ENCODE measurements at regions not wholly inside any gene's neighbourhood (a gene's known extent, or its start where the extent isn't known, plus 50 kb on each side); places are given as distances from the start of the nearest gene placed in this dataset.
"Not testable (repeated sequence)": the region's sequence is repeated elsewhere in the genome, so short reads cannot be mapped to it uniquely, and the experiment has no call there.

DNA sequence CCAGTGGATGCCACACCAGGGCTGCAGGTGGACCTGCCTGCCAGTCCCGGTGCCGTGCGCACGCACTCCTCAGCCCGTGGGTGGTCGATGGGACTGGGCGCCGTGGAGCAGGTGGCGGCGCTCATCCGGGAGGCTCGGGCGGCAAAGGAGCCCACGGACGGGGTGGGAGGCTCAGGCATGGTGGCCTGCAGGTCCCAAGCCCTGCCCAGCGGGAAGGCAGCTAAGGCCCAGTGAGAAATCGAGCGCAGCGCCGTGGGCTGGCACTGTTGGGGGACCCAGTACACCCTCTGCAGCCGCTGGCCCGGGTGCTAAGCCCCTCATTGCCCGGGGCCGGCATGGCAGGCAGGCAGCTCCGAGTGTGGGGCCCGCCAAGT is 1171.8 kb upstream of the B3GALT2 start:
- TF ChIP-seq EZH2 (IDR thresholded peaks at IDR 0.05; ENCODE audit: borderline replicate concordance, low read depth, low read length, severe bottlenecking), result no peak
- TF ChIP-seq, protein P1, sequence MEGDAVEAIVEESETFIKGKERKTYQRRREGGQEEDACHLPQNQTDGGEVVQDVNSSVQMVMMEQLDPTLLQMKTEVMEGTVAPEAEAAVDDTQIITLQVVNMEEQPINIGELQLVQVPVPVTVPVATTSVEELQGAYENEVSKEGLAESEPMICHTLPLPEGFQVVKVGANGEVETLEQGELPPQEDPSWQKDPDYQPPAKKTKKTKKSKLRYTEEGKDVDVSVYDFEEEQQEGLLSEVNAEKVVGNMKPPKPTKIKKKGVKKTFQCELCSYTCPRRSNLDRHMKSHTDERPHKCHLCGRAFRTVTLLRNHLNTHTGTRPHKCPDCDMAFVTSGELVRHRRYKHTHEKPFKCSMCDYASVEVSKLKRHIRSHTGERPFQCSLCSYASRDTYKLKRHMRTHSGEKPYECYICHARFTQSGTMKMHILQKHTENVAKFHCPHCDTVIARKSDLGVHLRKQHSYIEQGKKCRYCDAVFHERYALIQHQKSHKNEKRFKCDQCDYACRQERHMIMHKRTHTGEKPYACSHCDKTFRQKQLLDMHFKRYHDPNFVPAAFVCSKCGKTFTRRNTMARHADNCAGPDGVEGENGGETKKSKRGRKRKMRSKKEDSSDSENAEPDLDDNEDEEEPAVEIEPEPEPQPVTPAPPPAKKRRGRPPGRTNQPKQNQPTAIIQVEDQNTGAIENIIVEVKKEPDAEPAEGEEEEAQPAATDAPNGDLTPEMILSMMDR (IDR thresholded peaks at IDR 0.05; ENCODE audit: borderline replicate concordance, extremely low read depth, low read length, poor library complexity, severe bottlenecking), result no peak
- Histone ChIP-seq H3K4me3 (ENCODE audit: low read depth in 1 of 2, low read length in 2 of 2) (no peak overlapping the region), H3K27ac (ENCODE audit: low read length) (no peak overlapping the region), H3K9me3 (ENCODE audit: insufficient read depth, low read length, severe bottlenecking) (no peaks in the 10 kb centered on the region), H2AFZ (ENCODE audit: low read depth, low read length) (no peak overlapping the region), H3K27me3 (ENCODE audit: insufficient read depth, low read length, poor library complexity) (no peaks in the 10 kb centered on the region), H3K4me2 (ENCODE audit: insufficient read depth, low read length) (no peak overlapping the region), H3K36me3 (ENCODE audit: insufficient read depth, low read length) (no peaks in the 10 kb centered on the region), H3K4me1 (ENCODE audit: insufficient read depth, low read length) (no peaks in the 10 kb centered on the region), H4K20me1 (ENCODE audit: insufficient read depth, low read length) (no peaks in the 10 kb centered on the region), H3K9ac (ENCODE audit: low read depth, low read length) (no peak overlapping the region), H3K79me2 (ENCODE audit: insufficient read depth, low read length) (no peaks in the 10 kb centered on the region)
- ATAC-seq (ENCODE audit: insufficient read depth, low read depth) (no peak), DNase-seq (no peak)

DNA sequence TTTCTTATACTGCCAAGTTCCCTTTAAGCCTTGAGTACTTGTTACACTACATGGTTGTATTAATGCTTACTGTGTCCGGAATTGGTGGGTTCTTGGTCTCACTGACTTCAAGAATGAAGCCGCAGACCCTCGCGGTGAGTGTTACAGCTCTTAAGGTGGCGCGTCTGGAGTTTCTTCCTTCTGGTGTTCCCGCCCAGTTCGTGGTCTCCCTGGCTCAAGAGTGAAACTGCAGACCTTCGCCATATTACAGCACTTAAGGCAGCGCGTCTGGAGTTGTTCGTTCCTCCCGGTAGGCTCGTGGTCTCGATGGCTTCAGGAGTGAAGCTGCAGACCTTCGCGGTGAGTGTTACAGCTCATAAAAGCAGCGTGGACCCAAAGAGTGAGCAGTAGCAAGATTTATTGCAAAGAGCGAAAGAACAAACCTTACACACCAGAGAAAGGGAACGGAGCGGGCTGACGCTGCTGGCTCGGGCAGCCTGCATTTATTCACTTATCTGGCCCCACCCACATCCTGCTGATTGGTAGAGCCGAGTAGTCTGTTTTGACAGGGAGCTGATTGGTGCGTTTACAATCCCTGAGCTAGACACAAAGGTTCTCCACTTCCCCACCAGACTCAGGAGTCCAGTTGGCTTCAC is 1171.3 kb upstream of the B3GALT2 start:
- not testable (repeated sequence) for H3K4me2 ChIP-seq (ENCODE audit: insufficient read depth, low read length); DNase-seq

DNA sequence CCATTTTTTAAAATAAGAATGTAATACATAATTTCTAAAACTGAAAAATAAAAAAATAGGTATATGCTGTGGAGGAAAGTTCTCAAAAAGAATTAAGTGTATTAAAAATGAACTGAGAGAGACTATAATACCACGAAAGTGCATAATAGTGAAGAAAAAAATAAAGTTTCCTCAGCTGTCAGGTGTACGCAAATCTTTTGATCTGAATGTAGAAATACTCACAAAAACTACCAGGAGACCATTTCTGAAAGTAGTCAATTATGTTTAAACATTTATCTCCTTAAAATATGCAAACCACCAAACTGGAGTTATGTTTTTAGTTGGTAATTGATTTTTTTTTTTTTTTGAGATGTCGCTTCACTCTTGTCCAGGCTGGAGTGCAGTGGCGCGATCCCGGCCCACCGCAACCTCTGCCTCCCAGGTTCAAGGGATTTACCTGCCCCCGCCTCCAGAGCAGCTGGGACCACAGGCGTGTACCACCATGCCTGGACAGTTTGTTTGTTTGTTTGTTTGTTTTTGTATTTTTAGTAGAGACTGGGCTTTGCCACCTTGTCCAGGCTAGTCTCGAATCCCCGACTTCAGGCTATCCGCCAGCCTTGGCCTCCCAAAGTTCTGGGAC is 1169.2 kb upstream of the B3GALT2 start:
- TF ChIP-seq EZH2 (IDR thresholded peaks at IDR 0.05; ENCODE audit: borderline replicate concordance, low read depth, low read length, severe bottlenecking), result no peak
- TF ChIP-seq, protein P1 (IDR thresholded peaks at IDR 0.05; ENCODE audit: borderline replicate concordance, extremely low read depth, low read length, poor library complexity, severe bottlenecking), result no peak
- H3K4me2 ChIP-seq (ENCODE audit: insufficient read depth, low read length), result no peak overlapping the region
- H3K36me3 ChIP-seq (ENCODE audit: insufficient read depth, low read length), result no peaks in the 10 kb centered on the region
- no peak overlapping the region for H3K9ac ChIP-seq (ENCODE audit: low read depth, low read length)
- H2AFZ ChIP-seq (ENCODE audit: low read depth, low read length), result no peak overlapping the region
- no peak overlapping the region for H3K4me3 ChIP-seq (ENCODE audit: low read depth in 1 of 2, low read length in 2 of 2)
- no peak for ATAC-seq (ENCODE audit: insufficient read depth, low read depth)
- no peaks in the 10 kb centered on the region for H3K27me3 ChIP-seq (ENCODE audit: insufficient read depth, low read length, poor library complexity)
- no peak for DNase-seq
- no peaks in the 10 kb centered on the region for H3K9me3 ChIP-seq (ENCODE audit: insufficient read depth, low read length, severe bottlenecking)
- no peaks in the 10 kb centered on the region for H3K4me1 ChIP-seq (ENCODE audit: insufficient read depth, low read length)
- no peak overlapping the region for H3K27ac ChIP-seq (ENCODE audit: low read length)
- H3K79me2 ChIP-seq (ENCODE audit: insufficient read depth, low read length), result no peaks in the 10 kb centered on the region
- H4K20me1 ChIP-seq (ENCODE audit: insufficient read depth, low read length), result no peaks in the 10 kb centered on the region

More for the DNA sequence above, 1171.3 kb upstream of the B3GALT2 start:
- not testable (repeated sequence) for H3K4me1 ChIP-seq (ENCODE audit: insufficient read depth, low read length); H3K36me3 ChIP-seq (ENCODE audit: insufficient read depth, low read length); H4K20me1 ChIP-seq (ENCODE audit: insufficient read depth, low read length); ATAC-seq (ENCODE audit: insufficient read depth, low read depth); H3K27me3 ChIP-seq (ENCODE audit: insufficient read depth, low read length, poor library complexity); H3K4me3 ChIP-seq (ENCODE audit: low read depth in 1 of 2, low read length in 2 of 2); H3K79me2 ChIP-seq (ENCODE audit: insufficient read depth, low read length); H3K27ac ChIP-seq (ENCODE audit: low read length); H3K9ac ChIP-seq (ENCODE audit: low read depth, low read length); H2AFZ ChIP-seq (ENCODE audit: low read depth, low read length); H3K9me3 ChIP-seq (ENCODE audit: insufficient read depth, low read length, severe bottlenecking)

DNA sequence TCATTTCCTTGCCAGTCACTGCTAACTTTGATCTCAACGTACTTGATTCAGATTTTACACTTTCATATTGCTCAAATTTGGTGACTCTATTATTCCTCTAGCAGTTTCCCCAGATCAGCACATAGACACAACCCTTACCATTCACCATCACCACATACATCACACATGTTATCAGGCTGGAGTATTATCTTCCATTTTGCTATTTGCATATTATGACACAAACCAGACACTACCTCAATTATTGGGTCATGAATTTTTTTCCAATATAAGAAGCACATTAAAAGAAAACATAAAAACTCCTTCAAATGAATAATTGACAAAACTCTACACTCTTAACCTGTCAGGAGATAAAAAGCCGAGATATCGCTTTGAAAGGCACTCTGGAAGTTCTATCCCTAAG is 1166.7 kb upstream of the B3GALT2 start:
- H3K79me2 ChIP-seq (ENCODE audit: insufficient read depth, low read length), result no peaks in the 10 kb centered on the region
- no peak overlapping the region for H3K9ac ChIP-seq (ENCODE audit: low read depth, low read length)
- H3K27ac ChIP-seq (ENCODE audit: low read length), result no peak overlapping the region
- DNase-seq, result no peak
- H3K9me3 ChIP-seq (ENCODE audit: insufficient read depth, low read length, severe bottlenecking), result no peaks in the 10 kb centered on the region
- no peak overlapping the region for H3K4me3 ChIP-seq (ENCODE audit: low read depth in 1 of 2, low read length in 2 of 2)
- no peak overlapping the region for H2AFZ ChIP-seq (ENCODE audit: low read depth, low read length)
- no peak for ATAC-seq (ENCODE audit: insufficient read depth, low read depth)
- H3K4me1 ChIP-seq (ENCODE audit: insufficient read depth, low read length), result no peaks in the 10 kb centered on the region
- H3K4me2 ChIP-seq (ENCODE audit: insufficient read depth, low read length), result no peak overlapping the region
- H3K27me3 ChIP-seq (ENCODE audit: insufficient read depth, low read length, poor library complexity), result no peaks in the 10 kb centered on the region
- H3K36me3 ChIP-seq (ENCODE audit: insufficient read depth, low read length), result no peaks in the 10 kb centered on the region
- no peak for TF ChIP-seq EZH2 (IDR thresholded peaks at IDR 0.05; ENCODE audit: borderline replicate concordance, low read depth, low read length, severe bottlenecking)
- TF ChIP-seq, protein P1 (IDR thresholded peaks at IDR 0.05; ENCODE audit: borderline replicate concordance, extremely low read depth, low read length, poor library complexity, severe bottlenecking), result no peak
- H4K20me1 ChIP-seq (ENCODE audit: insufficient read depth, low read length), result no peaks in the 10 kb centered on the region
